Activated CD8-positive, alpha-beta T cell treated with anti-CD3 and anti-CD28 coated beads, Interleukin-2, amount 10 ng/mL, durations not matched to agents 7 days and 5 days (primary cell): ENCODE measurements at regions not wholly inside any gene's neighbourhood (a gene's known extent, or its start where the extent isn't known, plus 50 kb on each side); places are given as distances from the start of the nearest gene placed in this dataset.

ENCODE experiments used
- ATAC-seq: fragments of 150-1000 bp; cut with Tn5 transposase; one replicate; pipeline ENCODE4 v1.10.0; 2021; ENCODE audit warnings: moderate library complexity
- CTCF ChIA-PET: fragments of 350-600 bp; sonication (Branson Sonifier 250); formaldehyde crosslinking; loops from one replicate; lab custom pipeline; 2021; ENCODE audit warnings: antibody characterized with exemption; lab: Charles Lee
- POLR2A ChIA-PET: fragments of 350-600 bp; sonication (Branson Sonifier 250); formaldehyde crosslinking; loops from one replicate; lab custom pipeline; 2021; ENCODE audit warnings: antibody characterized with exemption; lab: Charles Lee
- DNase-seq: peaks from one replicate; pipeline ENCODE4 v3.0.0-alpha.2; 2020
- H3K27ac Mint-ChIP-seq: one replicate; pipeline ENCODE4 v1.8.0; 2021; ENCODE audit warnings: mild to moderate bottlenecking, mixed read lengths
- H3K27me3 Mint-ChIP-seq: one replicate; pipeline ENCODE4 v1.8.0; 2021; ENCODE audit warnings: low read depth, mixed read lengths
- H3K36me3 Mint-ChIP-seq: one replicate; pipeline ENCODE4 v1.8.0; 2021; ENCODE audit warnings: low read depth, mixed read lengths
- H3K4me1 Mint-ChIP-seq: one replicate; pipeline ENCODE4 v1.8.0; 2021; ENCODE audit warnings: low read depth, mixed read lengths
- H3K4me3 Mint-ChIP-seq: one replicate; pipeline ENCODE4 v1.8.0; 2021; ENCODE audit warnings: mild to moderate bottlenecking, mixed read lengths
- H3K9me3 Mint-ChIP-seq: one replicate; pipeline ENCODE4 v1.8.0; 2022; ENCODE audit warnings: mixed read lengths; ENCODE audit not compliant: insufficient read depth

GRCh38 chr12:59088673-59089072 is 168.4 kb upstream of the LRIG3 start:
- Mint-ChIP-seq H3K4me1 (no peaks in the 10 kb centered on the region), H3K4me3 (no peak overlapping the region), H3K36me3 (no peaks in the 10 kb centered on the region), H3K9me3 (no peaks in the 10 kb centered on the region), H3K27ac (no peak overlapping the region), H3K27me3 (no peaks in the 10 kb centered on the region)
- ChIA-PET POLR2A (no interaction called here), CTCF (no interaction called here)
- ATAC-seq (no peak), DNase-seq (no peak)

- ChIA-PET POLR2A (no interaction called here), CTCF (no interaction called here)
- DNase-seq (no peak), ATAC-seq (no peak)
- H3K27me3 Mint-ChIP-seq: no peaks in the 10 kb centered on the region
- H3K27ac Mint-ChIP-seq: no peak overlapping the region
- H3K4me3 Mint-ChIP-seq: no peak overlapping the region
- H3K4me1 Mint-ChIP-seq: no peaks in the 10 kb centered on the region
- H3K36me3 Mint-ChIP-seq: no peaks in the 10 kb centered on the region
- no peaks in the 10 kb centered on the region for H3K9me3 Mint-ChIP-seq
Observed at GRCh38 chr12:59087691-59088090, 167.4 kb upstream of the LRIG3 start.

- ATAC-seq (no peak), DNase-seq (no peak)
- H3K27me3 Mint-ChIP-seq: no peaks in the 10 kb centered on the region
- H3K9me3 Mint-ChIP-seq: no peaks in the 10 kb centered on the region
- no peaks in the 10 kb centered on the region for H3K36me3 Mint-ChIP-seq
- no peak overlapping the region for H3K4me3 Mint-ChIP-seq
- POLR2A ChIA-PET: no interaction called here
- H3K4me1 Mint-ChIP-seq: no peaks in the 10 kb centered on the region
- no peak overlapping the region for H3K27ac Mint-ChIP-seq
- CTCF ChIA-PET: no interaction called here
Observed at GRCh38 chr12:59087077-59087673, 166.9 kb upstream of the LRIG3 start.

GRCh38 chr12:59086126-59086525 is 165.8 kb upstream of the LRIG3 start:
- Mint-ChIP-seq H3K4me1 (no peaks in the 10 kb centered on the region), H3K4me3 (no peak overlapping the region), H3K36me3 (no peaks in the 10 kb centered on the region), H3K27me3 (no peaks in the 10 kb centered on the region), H3K27ac (no peak overlapping the region), H3K9me3 (no peaks in the 10 kb centered on the region)
- ChIA-PET CTCF (no interaction called here), POLR2A (no interaction called here)
- DNase-seq: no peak
- ATAC-seq: no peak

- Mint-ChIP-seq H3K36me3 (no peaks in the 10 kb centered on the region), H3K9me3 (no peaks in the 10 kb centered on the region), H3K4me1 (no peaks in the 10 kb centered on the region), H3K27ac (no peak overlapping the region), H3K27me3 (no peaks in the 10 kb centered on the region), H3K4me3 (no peak overlapping the region)
- DNase-seq (no peak), ATAC-seq (no peak)
- CTCF ChIA-PET: no interaction called here
- POLR2A ChIA-PET: no interaction called here
Observed at GRCh38 chr12:59085690-59086089, 165.4 kb upstream of the LRIG3 start.

GRCh38 chr12:59084511-59085375 is 164.4 kb upstream of the LRIG3 start:
- Mint-ChIP-seq H3K36me3 (no peaks in the 10 kb centered on the region), H3K4me1 (no peaks in the 10 kb centered on the region), H3K9me3 (no peaks in the 10 kb centered on the region), H3K27me3 (no peaks in the 10 kb centered on the region), H3K27ac (no peak overlapping the region), H3K4me3 (no peak overlapping the region)
- ATAC-seq (no peak), DNase-seq (no peak)
- POLR2A ChIA-PET: no interaction called here
- CTCF ChIA-PET: no interaction called here

GRCh38 chr12:59082952-59083351 is 162.6 kb upstream of the LRIG3 start:
- ChIA-PET POLR2A (no interaction called here), CTCF (no interaction called here)
- ATAC-seq: no peak
- Mint-ChIP-seq H3K27ac (no peak overlapping the region), H3K27me3 (no peaks in the 10 kb centered on the region), H3K9me3 (no peaks in the 10 kb centered on the region), H3K36me3 (no peaks in the 10 kb centered on the region), H3K4me3 (no peak overlapping the region), H3K4me1 (no peaks in the 10 kb centered on the region)
- no peak for DNase-seq

- Mint-ChIP-seq H3K36me3 (no peaks in the 10 kb centered on the region), H3K4me1 (no peaks in the 10 kb centered on the region), H3K27ac (no peak overlapping the region), H3K9me3 (no peaks in the 10 kb centered on the region), H3K27me3 (no peaks in the 10 kb centered on the region), H3K4me3 (no peak overlapping the region)
- ChIA-PET POLR2A (no interaction called here), CTCF (no interaction called here)
- no peak for ATAC-seq
- no peak for DNase-seq
Observed at GRCh38 chr12:59080101-59080500, 159.8 kb upstream of the LRIG3 start.

GRCh38 chr12:59079472-59079871 is 159.2 kb upstream of the LRIG3 start:
- CTCF ChIA-PET: no interaction called here

GRCh38 chr12:59079002-59079401 is 158.7 kb upstream of the LRIG3 start:
- no peaks in the 10 kb centered on the region for H3K36me3 Mint-ChIP-seq
- no peak overlapping the region for H3K27ac Mint-ChIP-seq
- DNase-seq (no peak), ATAC-seq (no peak)
- ChIA-PET POLR2A (no interaction called here), CTCF (no interaction called here)
- no peaks in the 10 kb centered on the region for H3K27me3 Mint-ChIP-seq
- H3K4me1 Mint-ChIP-seq: no peaks in the 10 kb centered on the region
- H3K4me3 Mint-ChIP-seq: no peak overlapping the region
- no peaks in the 10 kb centered on the region for H3K9me3 Mint-ChIP-seq

More at GRCh38 chr12:59079472-59079871, 159.2 kb upstream of the LRIG3 start:
- Mint-ChIP-seq H3K36me3 (no peaks in the 10 kb centered on the region), H3K27me3 (no peaks in the 10 kb centered on the region), H3K9me3 (no peaks in the 10 kb centered on the region), H3K4me1 (no peaks in the 10 kb centered on the region), H3K27ac (no peak overlapping the region), H3K4me3 (no peak overlapping the region)
- no peak for ATAC-seq
- POLR2A ChIA-PET: no interaction called here
- no peak for DNase-seq

- no peaks in the 10 kb centered on the region for H3K27me3 Mint-ChIP-seq
- no peak for ATAC-seq
- H3K36me3 Mint-ChIP-seq: no peaks in the 10 kb centered on the region
- POLR2A ChIA-PET: no interaction called here
- H3K27ac Mint-ChIP-seq: no peak overlapping the region
- H3K4me3 Mint-ChIP-seq: no peak overlapping the region
- no peak for DNase-seq
- CTCF ChIA-PET: no interaction called here
- H3K9me3 Mint-ChIP-seq: no peaks in the 10 kb centered on the region
- H3K4me1 Mint-ChIP-seq: no peaks in the 10 kb centered on the region
Observed at GRCh38 chr12:59077575-59078426, 157.5 kb upstream of the LRIG3 start.

GRCh38 chr12:59077153-59077552 is 156.8 kb upstream of the LRIG3 start:
- Mint-ChIP-seq H3K9me3 (no peaks in the 10 kb centered on the region), H3K27me3 (no peaks in the 10 kb centered on the region), H3K27ac (no peak overlapping the region), H3K36me3 (no peaks in the 10 kb centered on the region), H3K4me1 (no peaks in the 10 kb centered on the region), H3K4me3 (no peak overlapping the region)
- ATAC-seq (no peak), DNase-seq (no peak)
- ChIA-PET POLR2A (no interaction called here), CTCF (no interaction called here)
